Cardiac septum (tissue), 1 donor: ENCODE measurements at regions not wholly inside any gene's neighbourhood (a gene's known extent, or its start where the extent isn't known, plus 50 kb on each side); places are given as distances from the start of the nearest gene placed in this dataset.
"Not testable (repeated sequence)": the region's sequence is repeated elsewhere in the genome, so short reads cannot be mapped to it uniquely, and the experiment has no call there.

Experiments
- DNase-seq: peaks from one replicate; pipeline ENCODE4 v3.0.0-alpha.2; 2020; ENCODE audit warnings: low spot score
- intact Hi-C: fragments of 100-400 bp; cut with DNase I; formaldehyde crosslinking; loops from one replicate; pipeline ENCODE4 v1.14.0; 2022
- donor health status: DM: no; HTN: no; CAD: no.

DNA sequence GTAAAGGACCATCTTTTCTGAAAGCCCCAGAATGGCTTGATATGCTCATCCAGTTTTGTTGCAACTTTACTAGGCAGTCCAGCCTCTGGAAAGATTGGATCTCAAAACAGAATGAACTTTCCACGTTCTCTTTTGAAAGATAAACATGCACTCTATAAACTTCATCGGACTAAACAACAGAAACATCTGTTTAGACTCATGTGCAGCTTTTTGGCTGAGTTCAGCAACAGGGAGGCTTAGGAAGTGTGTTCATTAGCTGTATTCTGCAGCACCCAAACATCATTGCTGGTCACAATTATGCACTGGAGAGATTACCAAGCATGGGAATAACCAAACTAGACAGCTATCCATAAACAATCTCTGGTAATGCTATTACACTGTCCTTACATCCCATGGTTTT, 180.5 kb downstream of the TENT5A start:
- intact Hi-C loops = no loop called here
- DNase-seq = no peak

DNA sequence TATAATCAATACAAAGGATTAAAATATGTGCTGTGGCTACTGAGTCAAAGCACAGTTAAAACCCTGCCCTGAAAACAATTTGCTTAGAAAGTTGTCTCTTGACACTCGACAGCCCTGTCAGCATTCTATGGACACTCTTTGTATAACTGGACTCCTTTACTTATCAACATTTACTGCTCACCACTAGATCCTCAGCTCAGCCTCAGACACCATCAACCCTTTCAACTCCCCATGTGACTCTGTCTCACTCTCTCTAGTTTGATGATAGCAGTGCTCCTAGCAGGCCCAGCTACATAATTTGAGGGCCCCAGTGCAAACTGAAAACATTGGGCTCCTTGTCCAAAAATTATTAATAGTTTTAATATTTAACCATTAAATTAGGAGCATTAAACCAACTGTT, 181.8 kb downstream of the TENT5A start:
- intact Hi-C loops = no loop called here
- no peak for DNase-seq

DNA sequence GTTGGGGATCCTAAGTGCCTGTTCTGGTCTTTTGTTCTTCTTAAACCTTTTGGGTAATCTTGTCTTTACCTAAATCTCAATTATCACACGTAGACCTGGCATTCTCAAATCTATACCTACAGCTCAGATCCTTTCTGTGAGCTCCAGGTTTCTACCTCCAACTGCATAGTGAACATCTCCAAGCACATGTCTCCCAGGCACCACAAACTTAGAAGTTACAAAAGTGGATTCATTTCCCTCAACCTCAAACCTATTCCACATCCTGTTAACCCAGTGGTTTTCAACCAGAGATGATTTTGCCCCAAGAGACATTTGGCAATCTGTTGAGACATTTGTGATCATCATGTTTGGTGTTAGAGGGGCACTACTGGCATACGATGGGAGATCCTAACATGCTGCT, 183.5 kb downstream of the TENT5A start:
- DNase-seq = no peak
- intact Hi-C loops = no loop called here

DNA sequence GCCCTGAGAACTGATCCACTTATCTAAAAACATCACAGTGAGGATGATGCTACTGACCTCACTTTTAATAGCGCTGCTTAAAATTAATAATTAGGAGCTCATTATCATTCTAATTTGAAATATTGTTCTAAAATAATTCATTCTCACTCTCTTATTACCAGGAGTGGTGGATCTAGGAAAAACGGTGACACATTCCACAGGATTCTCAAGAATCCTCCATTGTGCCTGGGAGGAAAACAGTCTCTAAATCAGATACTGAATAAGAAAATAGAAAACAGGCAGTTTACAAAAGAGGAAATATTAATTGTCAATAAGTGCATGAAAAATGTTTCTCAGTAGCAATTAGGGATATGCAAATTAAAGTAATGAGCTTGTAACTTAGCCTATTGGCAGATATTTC, 187.4 kb downstream of the TENT5A start:
- no peak for DNase-seq
- intact Hi-C loops = no loop called here

DNA sequence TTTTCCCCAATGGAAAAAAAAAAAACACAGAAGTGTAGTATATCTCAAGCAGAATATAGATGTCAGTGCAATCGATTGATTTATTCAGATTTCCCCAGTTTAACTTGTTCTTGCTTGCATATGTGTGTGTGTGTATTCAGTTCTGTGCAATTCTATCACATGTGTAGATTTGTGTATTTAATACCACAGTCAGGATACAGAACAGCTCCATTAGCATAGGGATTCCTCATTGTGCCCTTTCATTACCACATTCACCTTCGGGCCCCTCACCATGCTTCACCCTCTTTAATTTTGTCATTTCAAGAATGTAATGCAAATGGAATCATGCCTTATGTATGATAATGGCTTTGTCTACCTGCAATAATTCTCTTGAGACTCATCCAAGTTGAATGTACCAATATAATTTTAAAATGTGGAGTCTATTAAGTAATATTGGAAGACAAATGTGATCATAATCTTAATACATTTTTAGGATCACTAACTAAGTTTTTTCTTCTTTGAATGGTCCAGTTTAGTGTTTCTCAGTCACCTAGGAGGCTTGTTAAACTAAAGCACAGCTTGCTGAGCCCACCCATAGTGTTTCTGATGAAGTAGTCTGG, 187.9 kb downstream of the TENT5A start:
- intact Hi-C loops = no loop called here
- no peak for DNase-seq

DNA sequence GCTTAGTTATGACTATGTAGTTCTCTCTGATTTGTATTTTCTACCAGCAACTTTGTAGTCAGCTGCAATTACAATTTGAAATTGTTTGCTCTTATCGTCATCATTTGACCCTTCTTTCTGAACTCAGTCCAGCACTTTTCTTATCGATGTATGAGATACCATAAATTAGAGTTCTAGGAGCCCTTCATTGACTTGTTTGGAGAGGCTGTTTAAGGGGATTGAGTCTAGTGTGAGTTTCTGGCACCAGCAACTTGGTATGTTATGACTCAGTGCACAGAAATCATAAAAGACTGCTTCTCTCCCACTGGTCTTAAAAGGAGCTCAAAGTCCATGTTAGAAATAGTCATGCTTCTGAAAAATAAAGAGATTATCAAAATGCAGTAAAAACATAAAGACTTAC, 190.3 kb downstream of the TENT5A start:
- intact Hi-C loops = no loop called here
- DNase-seq = no peak

DNA sequence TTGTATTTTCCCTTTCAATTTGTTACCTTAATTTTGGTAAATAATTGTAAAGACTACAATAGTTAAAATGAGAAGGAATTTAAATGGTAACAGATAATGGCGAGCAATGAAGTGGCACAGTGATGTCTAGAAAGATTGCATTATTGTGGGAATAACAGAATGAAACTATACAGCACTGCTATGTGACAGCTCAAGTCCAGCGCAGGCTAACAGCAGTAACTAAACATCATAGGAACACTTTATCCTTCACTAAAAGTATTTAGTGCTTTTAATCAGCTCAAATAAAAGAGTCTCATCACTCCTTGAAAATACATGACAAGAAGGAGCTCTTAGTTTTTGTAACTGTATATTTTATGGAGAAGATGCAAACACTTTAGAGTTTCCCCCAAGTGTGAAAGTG, 190.8 kb downstream of the TENT5A start:
- intact Hi-C loops = no loop called here
- DNase-seq = no peak

DNA sequence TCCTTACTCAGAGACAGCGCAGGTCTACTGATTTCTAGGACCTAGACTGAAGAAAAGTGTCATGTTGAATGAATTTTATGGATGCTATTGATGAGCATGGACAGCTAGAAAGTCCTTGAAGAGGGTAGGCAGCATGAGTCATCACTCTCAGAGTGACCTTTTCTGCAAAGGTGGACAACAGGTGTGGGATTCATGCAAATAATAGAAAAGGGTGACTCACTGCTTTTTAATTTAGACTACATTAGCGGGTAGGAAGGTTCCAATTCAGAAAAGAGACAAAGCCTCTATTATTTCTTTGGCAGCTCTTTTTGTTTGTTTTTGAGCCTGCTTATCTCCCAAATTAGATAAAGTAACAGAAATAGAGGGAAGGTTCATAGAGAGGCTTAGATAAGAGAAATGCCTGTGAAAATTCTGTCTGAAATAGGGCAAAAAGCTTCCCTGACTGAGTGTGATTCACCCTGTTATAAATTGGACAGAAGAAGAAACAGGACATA, 191.4 kb downstream of the TENT5A start:
- no peak for DNase-seq
- intact Hi-C loops = no loop called here

DNA sequence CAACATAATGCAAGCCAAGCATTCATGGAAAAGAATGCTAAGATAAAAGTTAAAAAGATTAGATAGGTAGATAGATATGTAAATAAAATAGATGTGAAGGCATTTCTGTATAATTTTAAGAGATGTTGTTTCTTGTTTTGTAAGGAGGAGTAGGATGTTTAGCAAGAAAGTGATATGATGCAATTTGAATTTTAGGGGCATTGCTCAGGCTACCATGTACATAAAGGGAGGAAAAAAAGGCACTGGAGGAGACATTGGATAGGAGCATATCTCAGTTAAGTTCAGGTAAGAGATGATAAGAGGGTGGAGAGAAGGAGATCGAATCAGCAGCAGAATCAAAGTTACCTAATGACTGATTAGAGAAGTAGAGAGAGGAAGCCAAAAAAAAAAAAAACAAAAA, 194.7 kb downstream of the TENT5A start:
- intact Hi-C loops = no loop called here
- no peak for DNase-seq

DNA sequence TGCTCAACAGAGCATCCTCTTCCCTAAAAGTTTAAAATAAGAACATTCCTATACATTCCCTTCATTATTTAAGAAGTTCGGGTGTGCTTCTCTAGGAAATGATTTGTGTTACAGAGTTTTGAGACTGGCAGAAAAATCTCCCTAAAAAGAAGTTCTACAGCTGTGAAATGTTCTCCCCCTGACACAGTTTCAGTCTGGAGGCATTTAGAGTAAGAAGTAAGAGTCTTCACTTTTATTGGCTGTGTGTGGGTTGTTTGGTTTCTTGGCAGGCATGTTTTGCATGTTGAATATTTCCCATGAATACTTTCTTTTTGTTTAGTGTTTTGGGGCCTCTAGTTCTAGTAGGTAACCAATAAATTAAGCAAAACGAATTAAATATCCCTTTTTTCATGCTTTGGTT, 195.9 kb downstream of the TENT5A start:
- intact Hi-C loops = no loop called here
- no peak for DNase-seq

DNA sequence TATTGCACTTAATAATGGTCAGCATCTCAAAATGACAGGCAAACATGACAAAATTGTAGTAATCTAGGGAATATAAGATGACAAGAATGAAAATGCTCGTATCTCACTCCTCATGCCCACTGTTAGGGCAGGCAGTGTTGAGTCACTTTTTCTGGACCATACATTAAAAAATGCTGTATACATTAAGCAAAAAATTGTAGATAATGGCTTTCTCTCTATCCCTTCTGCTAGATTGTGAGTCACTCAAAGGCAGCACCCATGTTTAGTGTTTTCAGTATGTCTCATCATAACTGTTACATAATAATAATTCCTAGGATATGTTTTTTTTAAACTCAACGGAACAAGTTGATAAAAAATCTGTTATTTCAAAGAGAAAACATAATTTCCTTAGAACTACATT, 199.3 kb downstream of the TENT5A start:
- no peak for DNase-seq
- intact Hi-C loops = no loop called here

DNA sequence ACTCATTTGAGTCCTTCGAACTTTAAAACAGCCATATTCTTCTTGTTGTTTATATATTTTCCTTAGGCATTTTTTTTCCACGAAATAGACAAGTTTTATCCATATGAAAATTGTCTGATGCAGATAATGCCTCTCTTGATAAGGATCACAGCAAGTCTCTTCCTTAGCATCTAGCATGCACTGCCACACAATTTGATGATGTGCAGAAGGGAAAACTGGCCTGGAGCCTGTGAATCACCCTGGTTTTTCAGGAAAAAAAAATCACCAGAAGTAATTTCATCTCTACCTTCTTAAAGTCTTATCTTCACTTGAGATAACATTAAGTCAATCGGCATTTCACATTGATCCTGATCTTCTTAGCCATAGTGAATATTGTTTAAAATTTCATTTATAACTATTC, 199.8 kb downstream of the TENT5A start:
- intact Hi-C loops = no loop called here
- no peak for DNase-seq

DNA sequence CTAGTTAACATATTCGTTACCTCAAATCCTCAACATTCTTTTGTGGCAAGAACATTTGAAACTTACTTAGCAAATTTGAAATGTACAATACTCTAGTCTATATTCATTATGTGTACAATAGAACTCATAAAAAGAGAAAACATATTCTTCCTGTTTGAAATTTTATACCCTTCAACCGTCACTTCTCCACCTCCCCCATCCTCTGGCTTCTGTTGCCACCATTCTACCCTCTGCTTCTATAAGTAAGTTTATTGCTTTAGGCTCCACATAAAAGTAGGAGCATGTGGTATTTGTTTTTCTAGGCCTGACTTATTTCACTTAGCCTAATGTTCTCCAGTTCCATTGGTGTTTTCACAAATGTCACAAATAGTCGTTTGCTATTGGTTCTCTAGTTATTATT, 205.3 kb downstream of the TENT5A start:
- no peak for DNase-seq
- intact Hi-C loops = no loop called here

DNA sequence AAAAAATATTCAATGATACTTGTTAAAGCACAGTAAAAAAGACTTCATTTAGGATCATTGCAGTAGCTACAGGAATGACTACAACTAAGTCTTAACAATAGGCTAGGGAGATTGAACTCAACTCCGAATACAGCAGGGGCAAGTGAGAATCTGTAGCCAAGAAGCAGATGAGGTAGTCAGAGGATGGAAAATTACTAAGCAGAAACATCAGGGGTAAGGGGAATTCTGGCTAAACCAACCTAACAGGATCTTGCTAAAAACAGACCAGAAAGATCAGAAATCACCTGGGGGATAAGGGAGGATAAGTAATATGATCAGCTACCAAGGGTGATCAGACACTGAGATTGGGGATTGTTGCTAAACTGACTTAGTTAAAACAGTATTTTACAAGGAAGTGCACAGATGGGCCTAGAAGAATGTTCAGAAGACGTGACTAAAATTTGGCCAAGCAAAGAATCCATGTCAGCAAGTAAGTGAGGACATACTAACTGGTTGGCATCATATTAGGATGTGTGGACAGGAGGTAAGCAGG, 217.5 kb downstream of the TENT5A start:
- intact Hi-C loops = no loop called here

DNA sequence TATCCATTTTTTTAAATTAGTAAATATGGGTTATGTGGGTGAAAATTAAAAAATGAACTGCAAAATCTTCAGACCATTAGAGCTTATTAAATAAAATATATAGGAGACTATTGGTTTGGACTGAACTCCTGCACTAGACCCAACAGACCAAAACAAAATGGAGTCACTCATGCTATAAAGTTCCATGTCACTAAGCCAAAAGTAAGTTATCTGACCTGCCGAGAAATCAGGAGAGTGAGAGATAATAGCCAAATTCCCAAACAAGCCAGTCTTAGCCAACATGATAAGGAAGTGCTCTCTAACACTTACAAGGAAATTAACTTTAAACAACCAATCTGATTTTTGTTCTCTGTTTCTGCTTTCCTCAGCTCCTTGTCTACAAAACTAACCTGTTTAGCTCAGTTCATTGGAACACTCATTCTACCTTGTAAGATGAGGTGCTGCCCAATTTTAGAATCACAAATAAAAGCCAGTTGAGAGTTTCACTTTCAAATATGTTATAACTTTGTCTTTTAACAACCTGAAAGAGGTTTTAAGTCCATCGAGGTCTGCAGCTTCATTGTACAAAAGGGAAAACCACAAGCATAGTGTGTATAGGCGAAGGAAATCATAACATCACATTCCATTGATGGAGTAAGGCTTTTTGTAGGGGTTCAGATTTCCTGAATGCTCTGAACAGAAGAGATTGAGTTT, 220.5 kb downstream of the TENT5A start:
- no peak for DNase-seq
- intact Hi-C loops = no loop called here

More for the DNA sequence above, 217.5 kb downstream of the TENT5A start:
- DNase-seq = no peak

DNA sequence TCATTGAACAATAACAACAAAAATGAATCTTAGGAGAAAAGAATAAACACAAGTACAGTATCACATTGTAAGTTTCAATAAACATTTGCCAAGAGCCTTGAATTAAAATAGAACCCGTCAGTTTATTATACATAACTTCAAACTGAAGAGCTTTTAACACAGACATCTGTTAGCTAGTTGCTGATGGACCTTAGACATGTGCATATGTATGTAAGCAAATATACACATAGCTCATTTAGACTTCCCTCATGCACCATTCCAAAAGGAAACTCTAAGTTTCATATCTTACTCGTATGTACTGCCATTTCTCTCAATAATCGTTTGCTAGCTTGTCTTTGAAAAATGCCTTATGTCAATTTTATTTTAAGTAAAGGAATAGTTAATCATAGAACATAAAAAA, 235.0 kb downstream of the TENT5A start:
- DNase-seq = no peak
- intact Hi-C loops = no loop called here

DNA sequence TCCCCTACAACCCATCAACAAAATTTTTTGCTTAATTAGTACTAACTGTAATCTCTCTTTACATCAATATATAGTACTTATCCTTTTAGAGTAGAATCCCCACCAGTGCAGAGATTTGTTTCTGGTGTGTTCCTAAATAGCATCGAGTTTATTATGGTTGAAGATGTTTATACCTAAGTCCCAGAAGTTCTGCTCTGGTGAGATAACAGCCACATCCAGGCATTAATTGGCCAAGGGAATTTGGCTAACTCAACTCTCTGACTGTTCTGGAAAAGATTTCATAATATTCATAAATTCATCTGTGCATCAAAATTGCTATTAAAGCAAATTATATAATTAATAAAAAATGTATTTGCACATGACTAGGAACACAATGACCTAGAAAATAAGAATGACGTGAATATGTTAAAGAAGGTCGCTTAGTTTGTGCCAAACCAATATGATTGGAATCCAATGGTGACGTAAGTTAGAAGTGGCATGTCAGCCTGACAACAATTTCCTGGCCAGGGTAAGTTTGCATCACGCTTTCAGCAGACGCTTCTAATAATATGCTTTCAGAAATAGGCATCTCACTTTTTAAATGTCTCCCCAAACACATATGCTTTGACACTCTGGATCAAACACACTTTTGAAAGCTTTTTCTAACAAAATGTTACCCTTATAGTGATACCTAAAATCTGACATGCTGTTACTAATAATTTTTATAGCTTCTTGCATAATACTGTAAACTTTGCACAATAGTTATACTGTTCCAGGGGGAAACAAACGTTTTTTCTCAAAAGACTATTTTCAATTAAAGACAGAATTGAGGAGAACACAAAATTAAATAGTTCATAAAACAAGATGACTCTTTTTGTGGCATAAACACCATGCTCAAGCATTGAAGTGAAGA, 236.7 kb downstream of the TENT5A start:
- intact Hi-C loops = no loop called here

DNA sequence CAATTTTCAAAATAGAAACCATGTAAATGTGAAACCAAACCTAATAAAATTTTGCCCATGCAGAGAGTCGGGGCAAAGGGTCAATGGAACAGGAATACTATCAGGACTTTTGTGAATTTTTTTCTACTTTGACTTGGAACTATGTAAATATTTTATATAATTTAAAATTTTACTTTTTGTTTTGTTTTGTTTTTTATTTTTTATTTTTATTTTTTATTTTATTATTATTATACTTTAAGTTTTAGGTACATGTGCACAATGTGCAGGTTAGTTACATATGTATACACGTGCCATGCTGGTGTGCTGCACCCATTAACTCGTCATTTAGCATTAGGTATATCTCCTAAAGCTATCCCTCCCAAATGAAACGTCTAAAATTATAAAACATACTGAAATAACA, 238.3 kb downstream of the TENT5A start:
- intact Hi-C loops, DNase-seq: not testable (repeated sequence)

More for the DNA sequence above, 236.7 kb downstream of the TENT5A start:
- DNase-seq = no peak

DNA sequence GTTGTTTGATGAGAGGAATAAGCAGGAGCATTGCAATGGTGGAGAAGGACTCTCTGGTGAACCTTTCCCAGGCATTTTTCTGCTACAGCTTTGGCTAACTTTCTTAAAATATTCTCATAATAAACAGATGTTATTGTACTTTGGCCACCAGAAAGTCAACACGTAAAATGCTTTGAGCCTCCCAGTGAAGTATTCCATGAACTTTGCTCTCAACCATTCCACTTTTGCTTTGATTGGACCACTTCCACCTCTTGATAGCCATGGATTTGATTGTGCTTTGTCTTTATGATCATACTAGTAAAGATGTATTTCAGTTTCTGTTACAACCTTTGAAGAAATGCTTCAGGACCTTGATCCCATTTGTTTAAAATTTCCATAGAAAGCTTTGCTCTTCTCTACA, 241.1 kb downstream of the TENT5A start:
- intact Hi-C loops = no loop called here
- DNase-seq = no peak

DNA sequence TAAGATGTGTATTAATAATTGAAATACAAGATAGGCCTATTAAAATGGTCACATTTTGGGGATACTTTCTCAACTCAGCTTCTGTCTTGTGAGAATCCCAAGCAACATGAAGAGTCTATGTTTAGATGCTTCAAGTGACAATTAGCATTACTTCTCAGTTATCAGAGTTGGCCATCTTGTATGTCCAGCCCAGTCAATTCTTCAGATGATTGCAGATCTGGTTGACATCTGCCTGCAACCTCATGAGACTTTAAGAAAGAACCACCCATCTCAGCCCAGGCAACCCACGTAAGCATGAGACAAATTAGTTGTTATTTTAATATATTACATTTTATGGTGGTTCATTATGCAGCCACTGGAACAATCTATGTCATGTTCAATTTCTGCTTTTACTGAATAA, 256.5 kb downstream of the TENT5A start:
- DNase-seq = no peak
- intact Hi-C loops = no loop called here
